HL-60 (cell line): ENCODE measurements at regions not wholly inside any gene's neighbourhood (a gene's known extent, or its start where the extent isn't known, plus 50 kb on each side); places are given as distances from the start of the nearest gene placed in this dataset.

Experiments used
- CTCF ChIP-seq: IDR thresholded peaks from one replicate; pipeline ENCODE4 v1.5.1; 2011; ENCODE audit warnings: low read length, control low read depth, inconsistent platforms; ENCODE audit not compliant: insufficient read depth
- POLR2AphosphoS5 ChIP-seq: IDR thresholded peaks from 2 replicates; pipeline ENCODE4 v1.6.1; 2012; ENCODE audit warnings: low read depth

- TF ChIP-seq CTCF (no peak), POLR2AphosphoS5 (no peak)
Measured at GRCh38 chr5:2871282-2871681, 119.8 kb upstream of the IRX2 start.
